HCT116 (cell line): ENCODE measurements at regions not wholly inside any gene's neighbourhood (a gene's known extent, or its start where the extent isn't known, plus 50 kb on each side); places are given as distances from the start of the nearest gene placed in this dataset.

Experiments
- CTCF ChIP-seq, 3 experiments: fragments of 200-600 bp in 1 of 3; sonication (generic) in 1 of 3; IDR thresholded peaks in 2 of 3; conservative IDR thresholded peaks in 1 of 3; 2 replicates each; pipeline ENCODE4 v1.5.1; 2012 to 2017; ENCODE audit warnings: low read depth in 2 of 3, low read length in 2 of 3, antibody characterized with exemption in 1 of 3, borderline replicate concordance in 1 of 3, control low read depth in 1 of 3, mild to moderate bottlenecking in 1 of 3, mixed read lengths in 1 of 3, mixed run types in 1 of 3, moderate library complexity in 1 of 3; ENCODE audit not compliant: insufficient read depth in 1 of 3
- EZH2phosphoT487 ChIP-seq: fragments of 200-600 bp; IDR thresholded peaks from 2 replicates; pipeline ENCODE4 v1.6.1; 2018; ENCODE audit warnings: antibody characterized with exemption, borderline replicate concordance
- MAX ChIP-seq: IDR thresholded peaks from 2 replicates; pipeline ENCODE4 v1.6.1; 2012
- POLR2A ChIP-seq: IDR thresholded peaks from 2 replicates; pipeline ENCODE4 v1.7.0; 2011; ENCODE audit warnings: borderline replicate concordance; ENCODE audit not compliant: insufficient read depth, insufficient read length; ENCODE audit errors: extremely low read depth
- RAD21 ChIP-seq: IDR thresholded peaks from 2 replicates; pipeline ENCODE4 v1.6.1; 2012; ENCODE audit warnings: low read depth, mild to moderate bottlenecking
- REST ChIP-seq: IDR thresholded peaks from 2 replicates; pipeline ENCODE4 v1.6.1; 2012; ENCODE audit warnings: low read depth
- SP1 ChIP-seq: IDR thresholded peaks from 2 replicates; pipeline ENCODE4 v1.6.1; 2012; ENCODE audit warnings: low read depth
- ZNF274 ChIP-seq: fragments of 200-500 bp; sonication (Bioruptor generic); IDR thresholded peaks from 2 replicates; pipeline ENCODE4 v1.6.1; 2014; ENCODE audit warnings: mild to moderate bottlenecking, low read depth, low read length, inconsistent platforms

GRCh38 chr3:194957743-194958240, 272.1 kb downstream of the FAM43A start:
- no peak for TF ChIP-seq CTCF (IDR thresholded peaks at IDR 0.05 in 2 of 3, conservative IDR thresholded peaks at IDR 0.05 in 1 of 3; ENCODE audit: borderline replicate concordance in 1 of 3, insufficient read depth in 1 of 3, low read depth in 2 of 3, low read length in 2 of 3)
- TF ChIP-seq POLR2A = no peak
- no peak for TF ChIP-seq MAX
- TF ChIP-seq RAD21 = no peak
- no peak for TF ChIP-seq REST
- TF ChIP-seq ZNF274 = no peak
- TF ChIP-seq EZH2phosphoT487 = no peak
- TF ChIP-seq SP1 = no peak
